ENCODE measurements at regions not wholly inside any gene's neighbourhood (a gene's known extent, or its start where the extent isn't known, plus 50 kb on each side); places are given as distances from the start of the nearest gene placed in this dataset.

DNA sequence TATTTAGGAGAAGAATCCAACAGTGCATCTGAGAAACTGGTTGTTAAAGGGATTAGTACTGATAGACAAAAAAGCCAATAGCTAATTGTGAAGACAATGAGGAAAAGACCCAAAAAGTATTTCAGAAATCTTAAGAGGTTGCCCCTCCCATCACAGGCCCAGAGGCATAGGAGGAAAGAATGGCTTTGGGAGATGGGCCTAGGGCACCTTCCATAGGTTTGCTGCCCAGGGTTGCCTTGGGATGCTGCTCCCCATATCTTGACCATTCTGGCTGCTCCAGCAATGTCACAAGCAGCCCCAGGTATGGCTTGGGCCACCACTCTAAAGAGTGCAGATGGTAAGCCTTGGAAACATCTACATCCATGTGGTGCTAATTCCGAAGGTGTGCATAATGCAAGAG, 68.7 kb upstream of the CD5L start:
- TF ChIP-seq TAF1 (IDR thresholded peaks at IDR 0.05; ENCODE audit: low read depth, low read length) (no peak), POLR2A (IDR thresholded peaks at IDR 0.05; ENCODE audit: control extremely low read depth in 1 of 2, low read depth in 2 of 2, low read length in 2 of 2) (no peak), EZH2 (IDR thresholded peaks at IDR 0.05; ENCODE audit: low read depth, low read length, severe bottlenecking) (no peak), USF2 (IDR thresholded peaks at IDR 0.05; ENCODE audit: low read length) (no peak)
- TF ChIP-seq, protein P1, sequence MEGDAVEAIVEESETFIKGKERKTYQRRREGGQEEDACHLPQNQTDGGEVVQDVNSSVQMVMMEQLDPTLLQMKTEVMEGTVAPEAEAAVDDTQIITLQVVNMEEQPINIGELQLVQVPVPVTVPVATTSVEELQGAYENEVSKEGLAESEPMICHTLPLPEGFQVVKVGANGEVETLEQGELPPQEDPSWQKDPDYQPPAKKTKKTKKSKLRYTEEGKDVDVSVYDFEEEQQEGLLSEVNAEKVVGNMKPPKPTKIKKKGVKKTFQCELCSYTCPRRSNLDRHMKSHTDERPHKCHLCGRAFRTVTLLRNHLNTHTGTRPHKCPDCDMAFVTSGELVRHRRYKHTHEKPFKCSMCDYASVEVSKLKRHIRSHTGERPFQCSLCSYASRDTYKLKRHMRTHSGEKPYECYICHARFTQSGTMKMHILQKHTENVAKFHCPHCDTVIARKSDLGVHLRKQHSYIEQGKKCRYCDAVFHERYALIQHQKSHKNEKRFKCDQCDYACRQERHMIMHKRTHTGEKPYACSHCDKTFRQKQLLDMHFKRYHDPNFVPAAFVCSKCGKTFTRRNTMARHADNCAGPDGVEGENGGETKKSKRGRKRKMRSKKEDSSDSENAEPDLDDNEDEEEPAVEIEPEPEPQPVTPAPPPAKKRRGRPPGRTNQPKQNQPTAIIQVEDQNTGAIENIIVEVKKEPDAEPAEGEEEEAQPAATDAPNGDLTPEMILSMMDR (IDR thresholded peaks at IDR 0.05; ENCODE audit: control extremely low read depth in 1 of 3, insufficient read depth in 1 of 3, low read depth in 1 of 3, low read length in 3 of 3) = no peak
- TF ChIP-seq, protein P2, sequence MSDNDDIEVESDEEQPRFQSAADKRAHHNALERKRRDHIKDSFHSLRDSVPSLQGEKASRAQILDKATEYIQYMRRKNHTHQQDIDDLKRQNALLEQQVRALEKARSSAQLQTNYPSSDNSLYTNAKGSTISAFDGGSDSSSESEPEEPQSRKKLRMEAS (IDR thresholded peaks at IDR 0.05) = no peak
